A673 (cell line): ENCODE measurements at regions not wholly inside any gene's neighbourhood (a gene's known extent, or its start where the extent isn't known, plus 50 kb on each side); places are given as distances from the start of the nearest gene placed in this dataset.

Experiments
- CTCF ChIP-seq: fragments of 300-800, 200-600 bp; sonication (generic); conservative IDR thresholded peaks from 2 replicates; pipeline ENCODE4 v1.5.1; 2017; ENCODE audit warnings: low read depth, mild to moderate bottlenecking, antibody characterized with exemption, low read length, moderate library complexity, mixed read lengths
- EZH2 ChIP-seq: fragments of 200-600 bp; sonication (generic); IDR thresholded peaks from 2 replicates; pipeline ENCODE4 v1.6.1; 2017; ENCODE audit warnings: borderline replicate concordance, low read depth, mild to moderate bottlenecking, mixed read lengths, antibody characterized with exemption, low read length; ENCODE audit not compliant: poor library complexity, severe bottlenecking

- TF ChIP-seq CTCF (no peak), EZH2 (no peak)
Measured at GRCh38 chr11:38937709-38938108, 2339.7 kb upstream of the RAG2 start.
